ENCODE measurements at regions not wholly inside any gene's neighbourhood (a gene's known extent, or its start where the extent isn't known, plus 50 kb on each side); places are given as distances from the start of the nearest gene placed in this dataset.
"Not testable (repeated sequence)": the region's sequence is repeated elsewhere in the genome, so short reads cannot be mapped to it uniquely, and the experiment has no call there.

DNA sequence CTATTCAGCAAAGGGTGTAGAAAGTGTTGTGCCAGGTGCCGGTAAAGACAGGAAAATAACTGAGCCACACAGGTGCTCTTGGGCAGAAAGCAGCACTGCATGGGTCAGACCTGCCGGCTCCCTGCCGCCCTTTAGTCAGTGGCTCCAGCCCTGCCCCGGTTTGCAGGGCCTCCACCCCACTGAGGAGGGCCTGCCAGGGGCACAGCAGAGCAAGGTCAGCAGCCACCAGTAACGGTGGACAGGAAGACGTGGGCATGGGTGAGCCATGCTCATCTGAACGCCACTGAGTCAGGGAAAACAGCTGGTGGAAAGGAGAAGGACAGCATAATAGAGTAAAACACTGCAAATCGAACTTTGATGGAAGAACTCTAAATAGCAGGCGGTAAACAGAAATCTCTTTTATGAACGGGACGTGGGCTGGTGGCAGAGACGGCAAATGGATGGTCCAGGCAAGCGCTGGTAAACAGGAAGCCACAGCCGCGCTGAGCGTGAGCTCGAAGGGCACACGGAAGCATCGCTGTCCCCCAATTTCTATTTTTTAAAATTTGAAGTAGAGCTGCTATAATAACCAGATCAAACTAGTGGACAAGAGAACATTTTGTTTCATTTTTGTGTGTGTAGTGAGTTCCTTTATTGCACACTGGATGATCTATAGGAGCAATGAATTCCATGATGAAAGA lies 141.8 kb upstream of the ALKAL2 start:
- no peak for DNase-seq (ENCODE audit: low read depth, low spot score)

DNA sequence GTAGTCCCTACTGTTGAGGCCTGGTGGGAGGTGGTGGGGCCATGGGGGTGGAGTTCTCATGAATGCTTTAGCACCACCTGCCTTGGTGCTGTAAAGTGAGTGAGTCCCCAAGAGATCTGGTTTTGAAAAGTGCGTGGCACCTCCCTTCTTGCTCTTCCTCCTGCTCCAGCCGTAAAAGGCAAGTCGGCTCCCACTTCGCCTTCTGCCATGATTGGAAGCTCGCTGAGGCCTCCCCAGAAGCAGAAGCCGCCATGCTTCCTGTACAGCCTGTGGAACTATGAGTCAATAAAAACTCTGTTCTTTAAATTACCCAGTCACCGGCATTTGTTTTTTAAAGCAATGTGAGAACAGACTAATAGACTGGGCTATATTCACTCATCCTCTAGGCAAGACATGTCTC lies 141.3 kb upstream of the ALKAL2 start:
- no peak for DNase-seq (ENCODE audit: low read depth, low spot score)

DNA sequence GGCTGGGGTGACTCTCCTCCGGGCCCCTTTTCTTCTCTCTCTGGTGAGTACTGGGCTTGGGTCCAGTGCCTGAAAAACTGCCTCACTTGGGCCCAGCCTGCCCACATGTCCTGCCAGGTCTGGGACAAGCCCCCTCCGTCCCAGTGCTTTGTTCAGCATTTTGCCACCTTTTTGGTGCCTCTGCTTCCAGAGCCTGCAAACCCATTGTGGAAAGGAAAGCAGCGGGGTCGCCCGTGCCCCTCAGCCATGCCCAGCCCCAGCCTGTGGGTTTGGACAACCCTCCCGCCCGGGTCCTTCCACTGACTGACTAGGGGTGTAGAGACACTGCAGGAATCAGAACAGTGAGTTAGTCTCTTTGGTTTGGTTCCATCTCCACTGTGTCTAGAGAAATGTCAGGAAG lies 140.7 kb upstream of the ALKAL2 start:
- DNase-seq (ENCODE audit: low read depth, low spot score): no peak

DNA sequence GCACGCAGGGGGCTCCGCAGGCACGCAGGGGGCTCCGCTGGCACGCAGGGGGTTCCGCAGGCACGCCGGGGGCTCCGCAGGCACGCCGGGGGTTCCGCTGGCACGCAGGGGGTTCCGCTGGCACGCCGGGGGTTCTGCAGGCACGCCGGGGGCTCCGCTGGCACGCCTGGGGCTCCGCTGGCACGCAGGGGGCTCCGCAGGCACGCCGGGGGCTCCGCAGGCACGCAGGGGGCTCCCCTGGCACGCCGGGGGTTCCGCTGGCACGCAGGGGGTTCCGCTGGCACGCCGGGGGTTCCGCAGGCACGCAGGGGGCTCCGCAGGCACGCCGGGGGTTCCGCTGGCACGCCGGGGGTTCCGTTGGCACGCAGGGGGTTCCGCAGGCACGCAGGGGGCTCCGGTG lies 138.8 kb upstream of the ALKAL2 start:
- DNase-seq (ENCODE audit: low read depth, low spot score): not testable (repeated sequence)

DNA sequence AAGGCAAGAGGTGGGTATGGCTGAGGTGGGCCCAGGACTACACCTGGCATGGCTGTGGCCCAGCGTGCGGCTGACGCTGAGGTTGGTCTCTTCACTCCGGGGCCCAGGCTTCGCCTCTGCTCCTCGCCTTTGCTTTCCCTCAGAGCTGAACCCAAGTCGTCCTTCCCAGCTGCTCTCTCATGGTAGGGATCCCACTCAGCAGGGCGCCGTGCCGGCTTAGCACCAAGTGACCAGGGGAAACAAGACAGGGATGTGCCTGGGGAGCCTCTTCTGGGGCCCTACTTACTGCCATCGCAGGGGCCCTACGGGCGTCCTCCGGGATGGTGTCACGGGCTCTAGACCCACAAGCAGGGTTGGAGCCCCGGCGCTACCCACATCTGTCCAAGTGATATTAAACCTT lies 138.1 kb upstream of the ALKAL2 start:
- no peak for DNase-seq (ENCODE audit: low read depth, low spot score)

DNA sequence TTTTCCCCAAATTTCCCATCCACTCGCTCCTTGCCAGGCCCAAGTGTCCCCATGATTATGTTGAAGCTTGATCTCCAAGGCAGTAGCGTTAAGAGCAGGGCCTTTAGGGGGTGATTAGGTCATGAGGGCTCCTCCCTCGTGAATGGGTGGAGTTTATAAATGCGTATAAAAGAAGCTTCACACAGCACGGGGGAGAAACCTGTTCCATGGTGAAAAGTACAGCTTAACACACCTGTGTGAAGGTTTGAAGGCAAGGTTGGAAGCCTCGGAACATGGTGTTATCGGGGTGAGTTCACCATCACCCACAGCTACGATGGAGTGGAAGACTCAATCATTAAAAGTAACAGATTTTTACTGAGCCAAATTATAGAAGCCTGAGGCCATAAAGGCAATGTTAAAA lies 137.4 kb upstream of the ALKAL2 start:
- DNase-seq (ENCODE audit: low read depth, low spot score): no peak

DNA sequence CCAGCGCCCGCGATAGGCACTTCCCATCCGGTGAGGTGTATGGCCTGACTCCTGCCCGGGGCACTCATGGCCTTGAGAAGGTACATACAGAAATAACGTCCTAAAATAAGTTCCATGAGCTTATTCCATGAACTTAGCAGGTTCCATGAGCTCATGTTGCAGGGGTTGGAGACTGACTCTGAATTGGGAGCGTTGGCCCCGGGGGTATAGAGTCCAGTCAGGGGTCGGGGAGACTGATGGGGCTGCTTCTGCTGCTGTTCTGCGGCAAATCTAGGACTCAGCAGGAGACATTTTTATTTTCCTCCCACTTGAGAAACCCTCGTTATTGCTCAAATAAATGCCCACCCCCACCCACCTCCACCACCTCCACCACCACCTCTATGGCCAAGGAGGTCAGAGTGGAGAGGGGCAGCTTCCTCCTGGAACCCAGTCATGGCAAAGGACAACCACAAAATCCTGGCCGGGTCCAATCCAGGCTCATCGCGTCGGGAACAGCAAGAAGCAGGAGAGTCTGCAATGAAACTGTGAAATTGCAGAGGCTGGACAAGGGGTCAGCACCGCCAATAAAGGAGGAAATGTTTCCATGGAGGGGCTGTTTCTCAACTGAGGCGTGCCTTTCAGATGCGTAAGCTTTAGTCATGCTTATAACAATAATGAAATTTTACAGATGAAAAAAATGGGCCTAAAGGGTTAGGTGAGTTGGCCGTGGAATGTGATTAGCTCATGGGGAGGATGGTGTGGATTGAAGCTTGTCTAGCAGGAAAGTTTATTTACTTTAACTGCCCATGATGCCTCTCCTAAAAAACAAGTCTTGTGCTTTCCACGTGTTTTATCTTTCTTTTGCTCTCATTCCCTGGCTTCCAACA lies 136.6 kb upstream of the ALKAL2 start:
- no peak for DNase-seq (ENCODE audit: low read depth, low spot score)

DNA sequence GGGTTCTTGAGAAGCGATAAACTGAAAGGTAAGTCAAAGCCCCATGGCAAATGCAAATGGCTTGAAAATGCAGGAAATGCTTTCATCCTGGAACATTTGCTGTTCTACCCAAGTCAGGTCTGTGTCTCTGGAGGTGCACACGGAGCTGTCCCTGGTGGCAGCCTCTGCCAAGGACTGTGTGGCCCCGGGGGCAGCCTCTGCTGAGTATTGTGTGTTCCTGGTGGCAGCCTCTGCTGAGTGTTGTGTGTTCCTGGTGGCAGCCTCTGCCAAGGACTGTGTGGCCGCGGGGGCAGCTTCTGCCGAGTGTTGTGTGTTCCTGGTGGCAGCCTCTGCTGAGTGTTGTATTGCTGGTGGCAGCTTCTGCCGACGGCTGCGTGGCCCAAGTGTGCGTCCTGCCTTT lies 135.6 kb upstream of the ALKAL2 start:
- DNase-seq (ENCODE audit: low read depth, low spot score): no peak

DNA sequence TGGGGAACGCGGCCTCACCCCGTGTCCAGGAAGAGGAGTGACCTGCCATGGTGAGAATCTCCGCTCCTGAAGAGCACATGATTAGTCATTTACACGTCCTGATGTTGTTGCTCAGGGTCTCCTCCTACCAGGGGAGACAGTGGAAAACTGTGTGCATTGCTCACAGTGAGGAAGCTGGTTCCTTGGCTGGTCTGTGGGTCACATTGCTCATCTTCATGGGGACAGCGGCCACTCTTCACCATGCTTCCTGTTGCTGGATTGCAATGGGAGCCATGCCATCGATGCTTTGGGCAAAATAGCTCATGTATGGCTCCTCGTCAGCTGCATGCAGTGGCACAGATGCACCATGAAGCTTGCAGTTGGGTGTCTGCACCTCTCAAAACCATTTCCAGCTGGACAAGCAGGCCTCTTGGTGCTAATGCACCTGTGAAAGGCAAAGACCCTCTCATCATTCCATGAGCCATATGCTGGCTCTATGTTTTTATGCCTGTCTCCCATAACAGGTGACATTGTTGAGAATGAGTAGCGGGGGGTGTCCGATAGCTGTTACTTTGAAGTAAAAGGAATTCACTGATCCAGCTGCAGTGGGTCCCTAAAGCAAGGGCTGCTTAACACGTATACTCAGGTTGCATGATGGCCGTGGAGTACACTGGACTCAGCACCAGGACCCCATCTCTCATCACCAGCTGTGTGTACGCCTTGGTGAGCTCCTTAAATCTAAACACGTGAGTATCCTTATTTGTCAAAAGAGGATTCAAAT lies 135.0 kb upstream of the ALKAL2 start:
- DNase-seq (ENCODE audit: low read depth, low spot score): no peak

DNA sequence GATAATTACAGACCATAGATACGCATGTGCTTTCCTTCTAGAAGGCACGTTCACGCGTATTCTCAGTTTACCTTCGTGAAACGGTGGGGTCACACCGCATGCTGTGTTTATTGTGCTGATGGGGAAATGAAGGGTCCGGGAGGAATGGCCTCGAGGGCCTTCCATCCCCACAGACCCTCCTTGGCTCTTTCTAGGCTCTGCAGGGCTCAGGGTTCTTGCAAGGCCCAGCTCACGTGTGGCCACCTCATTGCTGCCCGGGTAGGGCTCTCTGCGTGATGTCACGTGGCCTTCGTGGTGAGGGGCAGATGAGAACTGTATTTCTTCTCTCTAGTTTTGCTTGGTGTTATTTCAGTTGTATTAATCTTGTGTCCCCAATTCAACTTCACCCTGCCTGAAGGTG lies 133.5 kb upstream of the ALKAL2 start:
- DNase-seq (ENCODE audit: low read depth, low spot score): no peak

DNA sequence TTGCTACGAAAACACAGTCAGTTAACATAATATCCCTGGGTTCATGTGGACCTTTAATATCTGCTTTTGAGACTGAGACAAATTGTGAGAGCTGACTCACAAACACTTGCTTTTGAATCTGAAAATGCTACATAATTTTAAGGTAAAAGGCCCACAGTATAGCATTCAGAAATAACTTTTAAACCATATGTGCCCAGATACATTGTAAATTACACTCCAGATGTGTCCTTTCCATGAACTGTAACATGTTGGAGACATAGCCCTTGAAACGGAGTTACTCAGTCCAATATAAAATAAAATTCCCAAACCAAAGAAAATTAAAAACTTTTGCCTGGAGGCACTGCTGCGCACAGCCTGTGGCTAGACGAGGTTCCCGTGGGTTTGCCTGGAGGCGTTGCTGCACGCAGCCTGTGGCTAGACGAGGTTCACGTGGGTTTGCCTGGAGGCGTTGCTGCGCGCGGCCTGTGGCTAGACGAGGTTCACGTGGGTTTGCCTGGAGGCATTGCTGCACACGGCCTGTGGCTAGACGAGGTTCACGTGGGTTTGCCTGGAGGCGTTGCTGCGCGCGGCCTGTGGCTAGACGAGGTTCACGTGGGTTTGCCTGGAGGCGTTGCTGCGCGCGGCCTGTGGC lies 131.9 kb upstream of the ALKAL2 start:
- DNase-seq (ENCODE audit: low read depth, low spot score): no peak

DNA sequence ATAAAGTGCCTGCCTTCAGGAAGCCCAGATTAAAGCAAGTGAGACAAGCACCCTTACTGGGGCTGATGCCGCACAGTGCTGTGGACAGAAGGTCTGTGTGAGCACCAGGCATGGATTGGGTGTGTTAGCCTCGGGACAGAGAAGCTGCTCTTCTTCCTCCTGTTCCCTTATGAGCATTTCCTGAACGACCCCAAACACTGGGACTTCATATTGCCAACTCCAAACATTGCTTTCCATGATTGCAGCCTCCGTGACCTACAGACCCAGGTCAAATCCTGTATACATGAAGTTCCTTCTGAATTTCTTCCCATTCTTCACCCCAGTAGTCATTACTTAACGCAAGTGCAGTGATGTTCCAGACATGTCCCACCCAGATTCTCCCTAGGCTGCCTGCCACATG lies 129.8 kb upstream of the ALKAL2 start:
- no peak for DNase-seq (ENCODE audit: low read depth, low spot score)

DNA sequence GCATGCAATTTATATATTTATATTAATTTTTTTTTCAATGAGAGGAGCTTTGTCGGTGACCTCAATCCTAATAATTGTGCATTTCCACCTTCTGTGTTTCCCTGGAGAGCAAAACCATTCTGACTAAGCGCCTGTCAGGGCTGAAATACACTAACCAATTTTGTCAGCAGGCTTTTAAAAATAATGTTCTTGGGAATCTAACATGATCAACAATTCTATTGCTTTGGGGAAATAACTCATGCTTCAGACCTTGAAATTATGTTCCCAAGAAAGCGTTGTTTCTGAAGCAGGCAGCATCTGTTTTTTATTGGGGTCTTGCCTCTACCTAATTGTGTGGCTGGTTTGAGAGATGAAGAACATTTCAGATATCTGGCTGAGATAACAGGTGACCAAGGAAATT lies 129.1 kb upstream of the ALKAL2 start:
- DNase-seq (ENCODE audit: low read depth, low spot score): no peak

DNA sequence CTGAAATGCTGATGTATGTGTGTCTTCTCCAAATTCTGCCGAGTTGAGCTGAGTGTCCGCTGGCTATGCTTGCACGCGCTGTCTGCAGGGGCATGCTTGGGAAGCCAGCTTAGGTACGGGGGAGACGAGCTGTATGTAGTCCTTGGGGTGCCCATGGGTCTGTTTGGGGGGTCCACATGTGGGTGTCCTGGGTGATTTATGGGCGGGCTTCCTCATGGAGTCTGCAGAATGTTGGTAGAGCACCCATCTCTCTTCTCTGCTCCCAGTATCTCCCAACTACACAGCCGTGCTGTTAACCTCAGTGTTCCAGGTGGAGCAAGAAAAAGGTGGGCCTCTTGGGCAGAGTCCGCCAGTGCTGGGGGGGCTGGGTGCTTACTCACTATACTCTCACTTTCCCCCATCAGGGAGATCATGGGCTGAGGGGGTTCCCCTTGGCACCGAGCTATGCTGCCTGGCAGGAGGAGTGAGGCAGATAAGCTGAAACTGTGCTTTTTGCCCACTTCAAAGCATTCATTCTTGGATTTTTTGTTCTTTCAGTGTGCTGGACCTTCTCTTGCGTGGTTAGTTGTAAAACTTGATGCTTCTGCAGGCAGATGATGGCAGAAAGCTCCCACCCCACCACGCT lies 128.2 kb upstream of the ALKAL2 start:
- no peak for DNase-seq (ENCODE audit: low read depth, low spot score)

DNA sequence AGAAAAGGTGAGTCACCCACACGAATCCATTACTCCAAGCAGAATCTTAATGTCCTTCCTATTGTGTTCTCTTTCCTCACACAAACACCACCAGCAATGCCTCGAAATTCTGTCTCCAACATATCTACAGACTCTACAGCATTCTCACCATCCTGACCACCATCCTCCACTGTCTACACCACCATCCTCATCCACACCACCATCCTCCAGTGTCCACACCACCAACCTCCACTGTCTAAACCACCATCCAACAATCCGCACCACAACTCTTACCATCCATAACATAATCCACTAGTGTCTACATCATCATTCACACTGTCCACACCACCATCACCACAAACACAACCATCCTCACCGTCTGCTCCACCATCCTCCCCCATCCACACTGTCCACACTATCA lies 121.6 kb upstream of the ALKAL2 start:
- no peak for DNase-seq (ENCODE audit: low read depth, low spot score)

DNA sequence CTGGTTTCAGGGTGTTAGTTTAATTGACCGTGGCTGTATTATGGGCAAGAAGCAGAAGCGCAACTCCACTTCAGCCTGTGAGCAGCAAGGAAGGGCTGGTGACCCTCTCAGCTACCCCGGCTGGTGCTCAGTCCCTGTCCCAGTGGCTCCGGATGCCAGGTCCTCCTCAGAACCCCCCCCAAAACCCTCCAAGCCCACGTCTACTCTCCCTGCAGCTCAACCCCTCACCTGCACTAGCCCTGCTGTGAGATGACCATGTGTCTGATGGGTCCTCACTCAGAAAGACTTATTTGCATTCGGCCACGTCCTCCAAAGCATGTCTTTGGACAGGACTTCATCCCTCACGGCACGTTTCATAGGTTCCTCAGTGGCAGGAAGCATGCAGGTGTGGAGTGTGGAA lies 119.7 kb upstream of the ALKAL2 start:
- no peak for DNase-seq (ENCODE audit: low read depth, low spot score)

DNA sequence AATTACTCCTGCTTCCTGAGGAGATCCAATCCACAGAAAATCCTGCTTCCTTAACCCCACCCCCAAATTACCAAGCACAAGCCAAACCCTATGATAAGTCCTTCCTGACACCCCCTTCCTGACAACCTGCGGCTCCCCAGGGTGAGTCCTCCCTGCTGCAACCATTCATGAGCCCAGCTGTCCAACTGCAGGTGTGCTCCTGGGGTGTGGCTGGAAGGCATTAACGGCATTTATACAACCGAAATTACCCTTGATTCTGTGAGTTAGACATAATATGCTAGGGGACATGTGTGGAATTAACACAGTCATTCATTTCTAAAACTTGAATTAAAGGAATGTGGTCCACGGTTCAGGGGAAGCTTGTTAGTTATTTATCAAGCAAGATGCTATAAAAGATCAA lies 119.0 kb upstream of the ALKAL2 start:
- no peak for DNase-seq (ENCODE audit: low read depth, low spot score)

DNA sequence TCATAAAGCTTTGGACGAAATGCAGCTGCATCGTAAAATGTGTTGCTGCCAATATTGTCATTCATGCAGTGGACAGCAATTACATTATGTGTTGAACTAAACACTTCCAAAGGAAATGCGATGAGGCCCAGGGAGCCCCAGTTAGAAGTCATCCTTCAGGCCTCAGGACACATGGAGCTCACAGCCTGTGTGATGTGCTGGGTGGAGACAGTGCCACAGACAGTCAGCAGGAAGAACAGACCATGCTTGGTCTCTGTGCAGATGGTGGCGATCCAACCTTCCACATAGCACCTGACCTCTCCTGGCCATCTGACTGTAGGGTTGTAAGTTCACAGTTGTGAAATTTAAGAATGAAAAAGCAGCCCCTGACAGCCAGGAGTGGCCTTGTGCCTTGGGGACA lies 118.3 kb upstream of the ALKAL2 start:
- DNase-seq (ENCODE audit: low read depth, low spot score): no peak

DNA sequence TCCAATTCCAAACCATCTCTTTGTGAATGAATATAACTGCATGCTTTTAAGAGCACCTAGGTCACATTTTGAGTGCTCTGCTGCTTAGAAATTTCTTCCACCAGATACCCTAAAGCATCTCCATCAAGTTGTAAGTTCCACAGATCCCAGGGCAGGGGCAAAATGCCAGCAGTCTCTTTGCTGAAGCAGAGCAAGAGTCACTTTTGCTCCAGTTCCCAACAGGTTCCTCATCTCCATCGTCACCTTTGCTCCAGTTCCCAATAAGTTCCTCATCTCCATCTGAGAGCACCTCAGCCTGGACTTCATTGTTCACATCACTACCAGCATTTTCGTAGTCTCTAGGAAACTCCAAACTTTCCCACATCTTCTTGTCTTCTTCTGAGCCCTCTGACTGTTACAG lies 116.7 kb upstream of the ALKAL2 start:
- no peak for DNase-seq (ENCODE audit: low read depth, low spot score)

DNA sequence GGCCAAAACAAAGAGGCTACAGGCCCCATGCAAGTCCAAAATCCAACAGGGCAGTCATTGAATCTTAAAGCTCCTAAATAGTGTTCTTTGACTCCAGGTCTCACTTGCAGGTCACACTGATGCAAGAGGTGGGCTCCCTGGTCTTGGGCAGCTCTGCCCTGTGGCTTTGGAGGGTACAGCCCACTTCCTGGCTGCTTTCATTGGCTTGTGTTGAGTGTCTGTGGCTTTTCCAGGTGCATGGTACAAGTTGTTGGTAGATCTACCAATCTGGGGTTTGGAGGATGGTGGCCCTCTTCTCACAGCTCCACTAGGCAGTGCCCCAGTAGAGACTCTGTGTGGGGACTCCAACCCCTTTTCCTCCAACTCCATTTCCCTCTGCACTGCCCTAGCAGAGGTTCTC lies 115.8 kb upstream of the ALKAL2 start:
- DNase-seq (ENCODE audit: low read depth, low spot score): no peak

DNA sequence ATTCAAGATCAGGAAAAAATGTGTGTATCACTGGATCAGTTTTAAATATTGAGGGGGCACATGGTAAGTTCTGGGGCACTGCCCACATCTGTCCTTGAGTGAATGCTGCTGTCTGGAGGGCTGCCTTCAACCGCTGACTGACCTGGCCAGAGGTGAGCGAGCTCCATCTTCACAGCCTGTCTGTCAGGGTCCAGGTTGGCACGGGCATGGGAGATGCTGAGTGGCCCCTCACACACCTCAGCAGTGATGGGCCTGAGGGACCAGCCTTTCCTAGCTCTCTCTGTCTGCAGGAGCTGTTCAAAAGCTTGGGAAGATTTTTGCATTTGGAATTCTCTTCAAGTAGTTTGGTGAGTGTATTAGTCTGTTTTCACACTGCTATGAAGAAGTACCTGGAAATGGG lies 114.8 kb upstream of the ALKAL2 start:
- no peak for DNase-seq (ENCODE audit: low read depth, low spot score)

DNA sequence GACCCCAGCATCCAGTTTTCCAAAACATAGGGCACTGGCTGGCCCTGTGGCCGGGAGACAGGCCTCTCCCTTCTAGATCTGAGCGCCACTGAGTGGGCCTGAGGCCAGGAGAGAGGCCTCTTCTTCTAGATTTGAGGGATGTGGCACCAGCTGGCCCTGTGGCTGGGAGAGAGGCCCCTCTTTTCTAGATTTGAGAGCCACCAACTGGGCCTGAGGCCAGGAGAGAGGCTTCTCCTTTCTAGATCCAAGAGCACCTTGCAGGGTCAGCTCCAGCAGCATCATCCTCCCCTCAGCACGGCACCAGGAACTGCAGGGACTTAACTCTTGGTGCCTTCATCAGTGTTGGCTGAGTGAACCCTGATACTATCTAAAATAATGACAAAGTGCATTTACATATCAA lies 114.3 kb upstream of the ALKAL2 start:
- no peak for DNase-seq (ENCODE audit: low read depth, low spot score)

Measured in iPS DF 19.7 (cell line).